ENCODE measurements at regions not wholly inside any gene's neighbourhood (a gene's known extent, or its start where the extent isn't known, plus 50 kb on each side); places are given as distances from the start of the nearest gene placed in this dataset.
A peak's percentile ranks its signal among the peaks of the same experiment; 100 is the strongest.

GRCh38 chr18:57991552-57991951 lies 52.5 kb upstream of the NEDD4L start:
- no peak for DNase-seq

- no peak for DNase-seq
Measured at GRCh38 chr18:57989536-57989935, 54.5 kb upstream of the NEDD4L start.

- DNase-seq, result peak; percentile 94
Measured at GRCh38 chr18:57984490-57985115, 59.4 kb upstream of the NEDD4L start.

- no peak for DNase-seq
Measured at GRCh38 chr18:57983965-57984364, 60.1 kb upstream of the NEDD4L start.

- no peak for DNase-seq
Measured at GRCh38 chr18:57983472-57983871, 60.6 kb upstream of the NEDD4L start.

- DNase-seq, result no peak
Measured at GRCh38 chr18:57982372-57983021, 61.5 kb upstream of the NEDD4L start.

- peak; percentile 58 for DNase-seq
Measured at GRCh38 chr18:57981308-57982028, 62.6 kb upstream of the NEDD4L start.

GRCh38 chr18:57980573-57981307 lies 63.3 kb upstream of the NEDD4L start:
- DNase-seq, result peak; percentile 97

- DNase-seq, result peak; percentile 31
Measured at GRCh38 chr18:57976230-57976773, 67.7 kb upstream of the NEDD4L start.

- DNase-seq, result no peak
Measured at GRCh38 chr18:57975805-57976204, 68.2 kb upstream of the NEDD4L start.

- DNase-seq, result no peak
Measured at GRCh38 chr18:57974585-57975265, 69.3 kb upstream of the NEDD4L start.

GRCh38 chr18:57973889-57974288 lies 70.1 kb upstream of the NEDD4L start:
- DNase-seq, result no peak

- DNase-seq, result no peak
Measured at GRCh38 chr18:57970356-57971095, 73.5 kb upstream of the NEDD4L start.

GRCh38 chr18:57969824-57970223 lies 74.2 kb upstream of the NEDD4L start:
- DNase-seq, result no peak

- no peak for DNase-seq
Measured at GRCh38 chr18:57965246-57965645, 78.8 kb upstream of the NEDD4L start.

- no peak for DNase-seq
Measured at GRCh38 chr18:57961876-57962505, 82.0 kb upstream of the NEDD4L start.

- DNase-seq, result no peak
Measured at GRCh38 chr18:57961411-57961810, 82.6 kb upstream of the NEDD4L start.

- DNase-seq, result peak; percentile 78
Measured at GRCh38 chr18:57959278-57959677, 84.7 kb upstream of the NEDD4L start.

- DNase-seq, result no peak
Measured at GRCh38 chr18:57957210-57957609, 86.8 kb upstream of the NEDD4L start.

GRCh38 chr18:57956491-57956890 lies 87.5 kb upstream of the NEDD4L start:
- no peak for DNase-seq

- no peak for DNase-seq
Measured at GRCh38 chr18:57954935-57955334, 89.1 kb upstream of the NEDD4L start.
